ENCODE measurements at regions not wholly inside any gene's neighbourhood (a gene's known extent, or its start where the extent isn't known, plus 50 kb on each side); places are given as distances from the start of the nearest gene placed in this dataset.

- ATAC-seq (no peak), DNase-seq (no peak)
Observed at GRCh38 chr5:124924729-124925128, 178.3 kb upstream of the ZNF608 start.

- no peak for DNase-seq
- no peak for ATAC-seq
Observed at GRCh38 chr5:124927735-124928134, 181.3 kb upstream of the ZNF608 start.

DNA sequence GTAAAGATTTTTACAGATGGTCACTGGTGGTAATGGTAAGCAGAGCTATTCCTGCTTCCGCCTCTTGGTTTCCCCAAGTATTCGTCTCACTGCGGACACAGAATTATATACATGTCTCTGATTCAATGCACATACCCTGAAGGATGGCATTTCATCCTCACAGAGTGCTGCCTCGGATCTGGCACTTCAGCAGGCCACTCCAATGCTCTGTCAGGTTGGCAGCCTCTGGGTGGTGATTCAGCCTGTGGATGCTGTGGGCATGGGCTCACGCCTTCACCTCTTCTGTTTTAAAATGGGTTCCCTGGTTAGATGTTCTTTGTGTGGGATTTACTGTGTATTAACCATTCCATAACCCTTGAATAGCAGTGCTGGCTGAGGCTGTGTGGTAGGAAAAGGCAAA is 182.6 kb upstream of the ZNF608 start:
- DNase-seq (no peak), ATAC-seq (no peak)

DNA sequence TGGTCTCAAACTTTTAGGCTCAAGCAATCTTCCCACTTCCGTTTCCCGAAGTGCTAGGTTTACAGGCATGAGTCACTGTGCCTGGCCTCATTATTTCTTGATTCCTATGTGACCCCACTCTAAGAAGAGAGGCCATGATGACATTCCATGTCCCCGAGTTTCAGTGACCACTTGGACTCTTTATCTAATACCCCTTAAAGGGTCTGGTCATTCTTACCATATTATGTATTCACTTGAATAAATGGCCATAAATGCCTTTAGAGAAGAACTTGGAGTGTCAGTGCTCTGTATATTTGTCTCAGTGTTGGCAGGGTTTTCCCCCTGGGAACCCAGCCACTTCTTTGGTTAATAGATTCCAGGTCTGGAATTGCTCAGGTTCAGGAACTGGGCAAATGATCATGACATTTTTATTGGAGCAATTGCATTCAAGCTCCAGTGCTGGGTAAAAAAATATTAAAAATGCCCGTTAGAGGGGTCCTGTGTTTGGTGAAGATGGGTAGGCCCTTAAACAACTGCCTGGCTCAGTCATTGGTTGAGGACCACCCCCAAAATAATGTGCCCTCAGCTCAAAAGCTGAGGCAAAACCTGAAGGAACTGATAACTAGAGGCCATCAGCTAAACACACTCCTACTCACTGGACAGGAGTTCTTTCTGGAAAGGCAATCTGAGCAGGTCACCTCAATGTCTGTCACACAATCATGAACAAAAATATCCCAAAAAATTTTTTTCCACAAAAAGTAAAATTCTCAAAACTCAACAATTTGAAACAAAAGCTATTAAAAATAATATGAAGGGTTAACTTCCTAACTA is 186.6 kb upstream of the ZNF608 start:
- DNase-seq (no peak), ATAC-seq (no peak)

GRCh38 chr5:124935065-124935464 is 188.6 kb upstream of the ZNF608 start:
- no peak for DNase-seq

DNA sequence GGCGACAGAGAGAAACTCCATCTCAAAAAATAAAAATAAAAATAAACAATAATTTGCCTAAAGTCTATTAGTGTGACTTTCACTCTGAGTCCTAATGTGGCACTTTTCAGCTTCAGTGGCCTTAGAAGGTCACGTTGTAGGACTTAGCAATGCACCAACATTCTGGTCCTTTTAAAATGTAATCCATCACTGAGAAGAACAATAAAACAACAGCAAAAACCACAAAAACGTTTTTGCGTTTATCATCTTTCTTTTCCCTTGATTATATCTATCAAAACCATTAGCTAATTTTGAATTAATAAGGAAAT is 190.1 kb upstream of the ZNF608 start:
- no peak for ATAC-seq
- no peak for DNase-seq

More at GRCh38 chr5:124935065-124935464, 188.6 kb upstream of the ZNF608 start:
- ATAC-seq: peak; percentile 31

GRCh38 chr5:124941051-124942049 is 194.9 kb upstream of the ZNF608 start:
- ATAC-seq (no peak), DNase-seq (no peak)

DNA sequence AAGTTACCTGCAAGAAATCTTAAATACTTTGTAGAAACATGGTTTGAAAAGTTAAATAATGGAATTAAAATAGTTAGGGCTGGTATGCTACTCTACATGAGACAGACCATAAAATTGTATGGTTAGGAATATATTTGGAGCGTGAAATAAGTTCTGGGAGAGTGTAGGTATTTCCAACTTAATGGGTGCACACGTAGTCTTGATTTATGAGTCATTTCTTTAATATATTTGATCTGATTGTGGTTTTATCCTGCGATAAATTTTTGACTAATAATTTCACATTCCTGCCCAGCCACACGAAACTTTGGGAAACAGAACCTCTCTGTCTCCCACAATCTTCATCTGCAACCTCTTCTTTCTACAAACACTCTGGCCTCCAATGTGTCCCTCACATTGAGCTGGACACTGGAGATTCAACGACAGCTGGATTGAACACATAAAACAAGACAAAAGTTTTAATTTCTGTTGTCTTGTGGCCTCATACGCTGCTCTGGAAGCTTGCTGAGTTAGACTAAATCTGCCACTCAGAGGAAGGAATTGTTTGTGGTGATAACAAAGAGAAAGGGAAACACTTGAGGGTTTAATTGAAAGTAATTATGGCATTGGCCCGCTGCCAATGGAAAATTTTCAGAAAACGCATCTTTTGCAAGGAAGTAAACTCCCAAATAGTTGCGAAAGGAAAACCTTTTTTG is 201.8 kb upstream of the ZNF608 start:
- DNase-seq (no peak), ATAC-seq (no peak)

DNA sequence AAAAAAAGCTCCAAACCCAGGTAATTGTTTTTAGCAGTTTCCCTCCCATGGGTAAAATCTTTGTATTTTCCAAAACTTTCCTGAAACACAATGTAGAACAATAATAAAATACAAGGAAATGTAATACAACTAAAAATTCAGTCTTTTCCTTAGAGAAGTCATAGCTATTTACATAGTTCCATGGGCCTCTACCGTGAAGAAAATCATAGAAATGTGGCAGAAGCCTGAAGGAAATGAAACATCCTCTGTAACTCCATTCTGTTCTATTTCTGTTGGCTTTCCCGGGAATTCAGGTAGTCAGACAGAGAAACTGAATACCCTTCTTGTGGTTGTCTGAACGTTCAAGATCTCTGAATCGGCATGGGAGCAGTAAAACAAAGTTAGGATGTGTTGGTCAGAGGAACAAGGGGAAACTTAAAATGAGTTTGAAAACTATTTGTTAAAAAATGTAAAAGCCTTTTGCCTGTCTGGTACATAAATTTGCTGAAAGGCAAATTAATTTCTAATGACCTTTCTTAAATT is 202.4 kb upstream of the ZNF608 start:
- ATAC-seq (no peak), DNase-seq (no peak)

DNA sequence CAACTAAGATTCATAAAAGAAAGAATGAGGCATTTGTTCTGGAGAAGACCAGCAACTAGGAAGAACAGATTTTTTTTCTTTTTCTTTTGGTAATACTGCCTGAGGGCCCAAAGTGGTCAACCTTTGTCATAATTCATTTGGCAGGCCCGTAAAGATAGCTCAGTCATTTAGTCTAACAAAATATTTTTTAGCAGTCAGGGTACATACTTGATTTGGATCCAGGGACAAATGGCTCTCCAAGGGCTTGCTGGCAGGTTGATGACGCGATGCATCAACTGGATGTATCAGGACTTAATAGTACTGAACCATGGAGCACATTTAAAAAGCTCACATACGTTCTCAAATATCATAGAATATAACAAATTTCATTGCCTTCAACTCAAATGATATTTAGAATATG is 203.4 kb upstream of the ZNF608 start:
- ATAC-seq (no peak), DNase-seq (no peak)

DNA sequence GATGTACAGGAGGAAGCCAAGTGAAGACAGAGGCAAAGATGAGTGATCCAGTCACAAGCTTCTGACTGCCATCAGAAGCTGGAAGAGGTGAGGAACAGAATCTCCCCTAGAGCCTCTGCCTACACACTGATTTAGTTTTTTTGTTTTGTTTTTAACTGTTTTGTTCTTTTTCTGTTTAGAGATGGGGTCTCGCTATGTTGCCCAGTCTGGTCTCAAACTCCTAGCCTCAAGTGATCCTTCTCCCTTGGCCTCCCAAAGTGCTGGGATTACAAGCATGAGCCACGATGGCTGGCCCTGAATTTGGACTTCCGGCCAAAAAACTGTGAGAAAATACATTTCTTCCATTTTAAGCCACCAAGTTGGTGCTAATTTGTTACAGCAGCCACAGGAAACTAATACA is 204.7 kb upstream of the ZNF608 start:
- ATAC-seq: no peak

DNA sequence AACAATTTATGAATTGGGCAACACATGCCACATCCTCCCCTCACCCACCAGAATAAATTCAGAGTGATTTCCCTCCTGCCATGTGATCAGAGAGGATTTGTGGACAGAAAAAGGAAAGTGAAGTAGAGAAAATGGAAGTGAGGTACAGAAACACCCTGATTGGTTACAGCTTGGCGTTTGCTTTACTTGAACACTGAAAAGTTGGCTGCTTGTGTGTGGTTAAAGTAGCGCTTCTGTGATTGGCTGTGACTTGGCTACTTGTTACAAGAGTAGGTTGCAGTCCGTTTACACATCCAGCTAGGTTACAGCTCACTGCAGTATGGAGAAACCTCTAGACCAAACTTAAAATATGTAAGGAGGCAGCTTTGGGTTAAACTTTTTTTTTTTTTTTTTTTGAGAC is 205.2 kb upstream of the ZNF608 start:
- no peak for DNase-seq
- peak; percentile 28 for ATAC-seq

More for the DNA sequence above, 204.7 kb upstream of the ZNF608 start:
- DNase-seq: no peak

DNA sequence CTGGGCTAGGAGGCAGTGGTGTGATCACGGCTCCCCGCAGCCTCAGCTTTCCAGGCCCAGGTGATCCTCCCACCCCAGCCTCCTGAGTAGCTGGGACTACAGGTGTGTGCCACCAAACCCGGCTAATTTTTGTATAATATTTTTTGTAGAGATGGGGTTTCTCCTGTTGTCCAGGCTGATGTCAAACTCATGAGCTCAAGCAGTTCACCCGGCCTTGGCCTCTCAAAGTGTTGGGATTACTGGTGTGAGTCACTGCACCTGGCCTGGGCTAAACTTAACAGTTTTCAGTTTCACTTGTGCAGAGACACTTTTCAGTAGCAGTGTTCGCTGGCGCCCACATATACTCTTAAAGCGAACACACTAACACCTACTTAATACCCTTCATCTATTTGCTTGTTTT is 205.6 kb upstream of the ZNF608 start:
- DNase-seq (peak; percentile 9), ATAC-seq (peak; percentile 72)

GRCh38 chr5:124952566-124952965 is 206.1 kb upstream of the ZNF608 start:
- DNase-seq (no peak), ATAC-seq (no peak)

DNA sequence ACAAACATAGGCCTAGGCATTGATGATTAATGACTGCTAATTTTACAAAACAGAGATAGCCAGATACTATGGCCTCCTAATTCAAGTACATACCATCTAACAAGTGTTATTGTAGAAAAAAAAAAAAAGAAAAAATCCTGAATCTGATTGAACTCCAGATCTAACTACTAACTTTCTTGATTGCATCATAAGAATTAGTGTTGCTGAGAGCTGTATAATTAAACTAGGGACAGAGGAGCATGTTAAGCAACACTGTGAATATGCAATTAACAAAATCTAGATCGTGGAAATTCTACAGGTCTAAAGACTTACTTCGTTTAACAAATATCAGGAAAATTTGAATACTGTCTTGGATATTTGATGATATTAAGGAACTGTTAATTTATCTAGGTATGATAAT is 208.3 kb upstream of the ZNF608 start:
- ATAC-seq (no peak), DNase-seq (no peak)

DNA sequence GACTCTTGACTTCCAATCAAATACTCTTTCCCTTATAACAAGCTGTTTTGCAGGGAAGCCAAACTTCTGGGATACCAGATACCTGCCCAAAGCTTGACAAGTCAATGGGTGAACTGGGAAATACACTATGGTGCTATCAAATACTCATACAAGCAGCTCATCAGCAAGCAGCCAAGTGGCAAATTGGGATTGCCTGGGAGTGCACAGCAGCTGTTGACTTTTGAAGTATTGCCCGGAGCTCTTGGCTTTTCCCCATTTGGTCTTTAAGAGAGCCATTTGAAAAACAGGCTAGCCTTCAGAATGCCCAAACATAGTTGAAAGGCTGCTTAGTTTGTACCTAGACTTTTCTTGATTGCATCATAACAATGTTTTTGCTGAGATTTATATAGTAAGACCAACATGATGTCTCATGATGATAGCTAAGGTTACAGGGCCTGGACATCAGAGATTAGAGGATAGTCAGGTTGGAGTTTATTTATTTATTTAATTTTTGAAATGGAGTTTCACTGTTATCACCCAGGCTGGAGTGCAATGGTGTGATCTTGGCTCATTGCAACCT is 210.1 kb upstream of the ZNF608 start:
- no peak for DNase-seq

GRCh38 chr5:124957063-124957462 is 210.6 kb upstream of the ZNF608 start:
- DNase-seq (no peak), ATAC-seq (no peak)

More for the DNA sequence above, 210.1 kb upstream of the ZNF608 start:
- ATAC-seq: no peak

DNA sequence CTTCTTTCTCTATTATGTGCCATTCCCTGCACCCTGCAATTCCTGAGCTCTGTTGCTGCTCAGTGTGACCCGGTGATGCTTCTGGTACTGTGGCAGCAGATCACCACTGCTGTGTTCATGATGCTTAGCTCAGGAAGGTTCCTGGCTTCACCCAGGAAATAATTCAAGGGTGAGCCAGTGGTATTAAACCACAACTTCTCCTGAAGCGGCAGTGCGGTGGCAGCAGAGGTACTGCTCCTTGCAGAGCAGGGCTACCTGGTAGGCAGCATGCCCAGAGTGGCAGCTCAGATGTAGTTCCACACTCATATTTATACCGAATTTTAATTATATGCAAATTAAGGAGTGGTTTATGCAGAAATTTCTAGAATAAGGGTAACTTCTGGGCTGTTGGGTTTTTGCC is 213.8 kb upstream of the ZNF608 start:
- ATAC-seq (no peak), DNase-seq (no peak)

GRCh38 chr5:124961521-124961920 is 215.1 kb upstream of the ZNF608 start:
- ATAC-seq: no peak
- no peak for DNase-seq

- DNase-seq: no peak
- no peak for ATAC-seq
Observed at GRCh38 chr5:124962111-124962510, 215.7 kb upstream of the ZNF608 start.

DNA sequence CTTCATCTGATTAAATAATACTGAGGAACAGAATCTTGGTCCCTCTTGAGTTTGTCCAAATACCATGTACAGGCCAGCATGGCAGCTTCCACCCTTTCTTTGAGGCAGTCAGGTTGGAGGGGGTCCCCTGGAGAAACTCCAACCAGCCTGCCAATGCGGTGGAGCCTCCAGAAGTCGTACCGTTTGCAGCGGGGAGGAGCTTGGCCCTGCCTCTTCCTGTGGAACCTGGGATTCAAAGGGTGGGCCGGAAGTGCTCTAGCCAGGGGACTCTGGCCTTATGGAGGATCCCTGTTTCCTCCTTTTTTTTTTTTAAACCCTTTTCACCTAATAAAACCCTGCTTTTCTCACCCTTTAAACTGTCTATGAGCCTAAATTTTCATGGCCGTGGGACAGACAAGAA is 216.3 kb upstream of the ZNF608 start:
- no peak for ATAC-seq
- DNase-seq: no peak

Measured in stimulated activated naive CD8-positive, alpha-beta T cell treated with anti-CD3 and anti-CD28 coated beads, Interleukin-15, Interleukin-2, amounts not matched to agents 100 U/mL and 50 U/mL, for 24 hours (primary cell).